NOMO-1 treated with DMSO at 0.1 percent for 48 hours (cell line): ENCODE measurements at regions not wholly inside any gene's neighbourhood (a gene's known extent, or its start where the extent isn't known, plus 50 kb on each side); places are given as distances from the start of the nearest gene placed in this dataset.
"Not testable (repeated sequence)": the region's sequence is repeated elsewhere in the genome, so short reads cannot be mapped to it uniquely, and the experiment has no call there.

ENCODE experiments used
- DNase-seq: peaks from one replicate; lab custom pipeline; 2025; ENCODE audit not compliant: unreplicated experiment; lab: John Stamatoyannopoulos, UW

DNA sequence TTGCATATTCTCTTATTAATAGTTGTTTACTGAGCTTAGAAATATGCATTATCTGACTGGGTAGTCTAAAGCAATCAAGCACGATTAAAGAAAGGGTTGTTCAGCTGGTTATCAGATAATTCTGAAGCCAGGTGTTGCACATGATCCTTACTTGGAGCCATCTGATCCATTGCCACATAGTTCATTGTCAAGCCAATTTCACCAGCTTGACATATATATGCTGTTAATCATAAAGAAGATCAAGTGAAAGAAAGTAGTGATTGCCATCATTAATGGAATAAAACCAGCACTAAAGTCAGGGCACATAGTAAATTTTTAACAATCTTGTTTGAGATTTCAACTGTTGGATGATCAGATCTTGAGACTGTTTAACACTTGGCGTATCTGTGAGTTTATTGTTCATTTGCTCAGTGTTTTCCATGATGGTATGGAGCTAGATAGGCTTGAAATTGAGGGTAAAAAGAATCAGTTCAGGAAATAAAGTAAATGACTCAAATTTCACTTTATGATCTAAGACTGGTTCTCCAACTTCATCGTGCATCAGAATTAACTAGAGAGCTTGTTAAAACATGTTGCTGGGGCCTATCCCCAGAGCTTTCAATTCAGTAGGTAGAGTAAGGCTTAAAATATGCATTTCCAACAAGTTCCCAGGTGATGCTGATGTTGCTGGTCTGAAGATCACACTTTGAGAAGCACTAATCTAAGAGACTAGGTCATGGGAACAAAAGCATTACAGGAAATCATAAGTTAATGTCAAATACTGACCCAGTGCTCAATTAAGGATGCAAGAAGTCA lies 539.6 kb downstream of the SATB2 start:
- DNase-seq, result no peak

- DNase-seq, result no peak
Measured at GRCh38 chr2:198917275-198917674, 540.5 kb downstream of the SATB2 start.

- no peak for DNase-seq
Measured at GRCh38 chr2:198916548-198917080, 541.1 kb downstream of the SATB2 start.

- peak; percentile 95 for DNase-seq
Measured at GRCh38 chr2:198913394-198914152, 544.2 kb downstream of the SATB2 start.

GRCh38 chr2:198909525-198910267 lies 548.0 kb downstream of the SATB2 start:
- no peak for DNase-seq

- DNase-seq, result peak; percentile 84
Measured at GRCh38 chr2:198905881-198906612, 551.7 kb downstream of the SATB2 start.

DNA sequence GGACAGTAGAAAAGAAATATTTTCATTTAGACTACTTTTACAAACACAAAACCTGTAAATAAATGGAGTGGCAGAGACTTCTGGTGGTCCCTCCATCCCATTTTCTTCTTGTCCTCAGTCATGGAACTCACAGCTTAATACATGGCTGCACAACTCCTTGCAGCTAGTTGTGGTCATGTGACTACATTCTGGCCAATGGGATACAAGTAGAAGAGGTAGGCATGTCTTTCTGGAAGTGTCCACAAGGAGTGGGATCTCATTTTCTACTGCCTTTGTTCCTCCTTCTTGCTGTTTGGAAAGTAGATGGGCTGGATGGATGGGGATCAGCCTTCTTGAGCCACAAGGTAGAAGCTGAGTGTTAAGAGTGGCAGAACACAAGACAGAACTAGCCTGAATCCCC lies 555.8 kb downstream of the SATB2 start:
- no peak for DNase-seq

DNA sequence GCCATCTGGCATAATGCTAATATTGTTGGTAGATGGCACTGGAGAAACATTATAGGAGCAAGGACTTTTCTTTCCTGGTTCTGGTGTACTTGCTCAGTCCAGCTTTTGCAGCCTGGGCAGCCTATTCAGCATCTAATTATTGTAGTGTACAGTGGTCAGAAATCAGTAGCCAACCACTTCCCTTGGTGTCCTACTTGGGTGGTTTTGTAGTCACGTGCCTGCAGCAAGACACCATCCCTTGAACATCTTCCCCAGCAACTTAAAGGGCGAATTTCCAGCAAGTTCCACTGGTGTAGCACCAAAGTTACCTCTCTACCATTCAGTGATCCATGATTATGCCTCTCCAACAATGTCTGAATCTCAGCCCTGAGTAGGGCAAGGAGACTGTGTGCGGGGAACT lies 557.6 kb downstream of the SATB2 start:
- DNase-seq, result no peak

GRCh38 chr2:198890490-198890889 lies 567.2 kb downstream of the SATB2 start:
- DNase-seq, result peak; percentile 78

DNA sequence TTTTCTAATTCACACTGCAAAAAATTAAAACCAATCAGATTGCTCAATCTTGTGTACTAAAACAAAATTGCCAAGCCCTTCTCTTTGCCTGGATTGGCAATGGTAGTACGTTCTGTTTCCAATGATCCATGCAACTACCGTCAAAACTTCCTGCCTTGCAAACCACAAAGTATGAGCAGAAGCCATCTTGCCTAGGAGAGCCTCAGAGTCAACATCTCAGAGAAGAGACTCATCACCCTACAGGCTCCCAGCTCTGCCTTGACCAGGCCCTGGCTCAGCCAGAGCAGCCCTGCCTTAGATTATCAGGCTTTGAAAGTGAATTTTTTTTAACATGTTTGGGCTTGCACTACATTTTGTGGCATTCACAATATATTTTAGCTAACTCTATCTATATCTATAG lies 574.1 kb downstream of the SATB2 start:
- no peak for DNase-seq

DNA sequence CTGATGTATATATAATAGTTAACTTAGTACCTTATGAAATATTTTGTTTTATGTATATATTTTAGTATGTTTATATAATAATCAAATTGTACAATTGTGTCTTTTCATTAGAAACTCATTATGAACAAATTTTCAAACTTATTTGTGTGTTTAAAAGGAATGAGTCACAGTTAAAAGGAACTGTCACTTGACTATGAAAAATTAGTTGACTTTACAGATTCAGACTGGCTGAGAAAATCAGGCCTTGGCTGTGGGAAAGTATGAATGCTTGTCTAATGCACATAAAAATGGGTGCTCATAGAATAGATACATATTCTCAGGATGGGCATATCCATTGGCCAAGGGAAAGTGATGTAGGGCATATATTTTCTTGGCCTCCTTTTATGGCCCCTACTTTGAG lies 576.8 kb downstream of the SATB2 start:
- no peak for DNase-seq

DNA sequence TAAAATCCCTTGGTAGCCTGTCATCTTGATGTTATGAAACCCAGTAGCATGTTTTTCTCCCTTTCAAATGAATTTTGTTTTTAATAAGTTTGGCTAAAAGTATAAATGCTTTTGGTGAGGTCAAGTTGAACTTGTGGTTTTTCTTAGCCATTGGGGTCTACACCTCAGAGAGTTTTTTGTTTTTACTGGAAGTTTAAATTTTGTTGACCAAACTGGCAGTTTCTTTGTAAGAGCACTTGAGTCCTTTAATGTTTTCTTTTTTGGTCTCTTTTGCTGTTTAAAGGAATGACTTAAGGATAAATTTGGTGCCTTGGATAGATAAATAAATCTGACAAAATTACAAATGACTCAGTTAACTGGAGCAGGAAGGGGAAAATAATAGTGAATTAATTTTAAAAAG lies 577.3 kb downstream of the SATB2 start:
- DNase-seq, result no peak

- no peak for DNase-seq
Measured at GRCh38 chr2:198874472-198874858, 583.3 kb downstream of the SATB2 start.

DNA sequence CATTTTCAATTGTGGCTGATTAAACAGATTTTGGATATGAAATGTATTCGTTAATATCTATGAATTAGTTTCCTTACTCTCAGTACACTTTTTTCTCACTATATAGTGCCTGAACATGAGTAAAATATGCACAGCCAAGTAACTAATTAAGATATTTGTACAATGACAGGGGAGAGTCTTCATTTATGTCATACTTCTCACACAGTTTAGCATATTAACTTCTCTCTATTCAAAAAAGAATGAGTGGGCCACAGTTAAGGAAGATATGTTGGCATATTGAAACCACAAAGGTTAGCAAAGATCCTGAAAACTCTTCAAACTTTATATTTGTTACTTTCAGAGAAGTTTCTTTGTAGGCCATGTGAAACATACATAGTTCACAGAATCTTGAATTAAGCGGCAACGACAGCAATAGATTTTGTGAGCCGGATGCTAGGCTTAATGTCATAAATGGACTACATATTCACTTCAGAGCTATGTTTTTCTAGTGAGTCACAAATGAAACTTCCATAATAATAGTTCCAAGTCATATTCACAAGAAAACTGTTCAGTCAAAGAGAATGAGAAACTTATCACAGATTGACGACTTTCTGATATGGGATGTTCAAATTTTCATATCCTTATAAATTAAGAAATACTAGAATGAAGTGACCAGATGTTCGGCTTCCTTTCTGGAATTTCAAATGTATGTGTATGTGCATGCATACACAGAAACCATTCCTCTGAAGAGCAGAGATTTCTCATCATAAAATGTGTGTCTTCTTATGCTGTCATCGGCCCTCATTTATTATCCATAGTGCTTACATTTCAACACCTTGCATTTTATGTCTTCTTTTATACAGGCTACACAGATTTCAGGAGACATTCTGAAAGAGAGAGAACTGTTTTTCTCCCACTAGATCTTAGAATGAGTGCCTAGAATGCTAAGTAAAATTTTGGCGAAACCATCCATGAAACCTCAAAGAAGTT lies 584.0 kb downstream of the SATB2 start:
- no peak for DNase-seq

DNA sequence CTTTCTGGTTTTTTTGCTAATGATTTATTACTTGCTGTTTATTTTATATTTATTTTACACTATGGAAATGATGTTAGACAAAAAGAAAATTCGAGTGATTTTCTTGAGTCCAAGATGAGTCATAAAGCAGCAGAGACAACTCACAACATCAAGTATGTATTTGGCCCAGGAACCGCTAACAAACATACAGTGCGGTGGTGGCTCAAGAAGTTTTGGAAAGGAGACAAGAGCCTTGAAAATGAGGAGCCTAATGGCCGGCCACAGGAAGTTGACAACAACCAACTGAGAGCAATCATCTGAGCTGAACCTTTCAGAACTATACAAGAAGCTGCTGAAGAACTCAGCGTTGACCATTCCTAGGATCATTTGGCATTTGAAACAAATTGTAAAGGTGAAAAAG lies 594.1 kb downstream of the SATB2 start:
- no peak for DNase-seq

- DNase-seq, result no peak
Measured at GRCh38 chr2:198861080-198861479, 596.7 kb downstream of the SATB2 start.

DNA sequence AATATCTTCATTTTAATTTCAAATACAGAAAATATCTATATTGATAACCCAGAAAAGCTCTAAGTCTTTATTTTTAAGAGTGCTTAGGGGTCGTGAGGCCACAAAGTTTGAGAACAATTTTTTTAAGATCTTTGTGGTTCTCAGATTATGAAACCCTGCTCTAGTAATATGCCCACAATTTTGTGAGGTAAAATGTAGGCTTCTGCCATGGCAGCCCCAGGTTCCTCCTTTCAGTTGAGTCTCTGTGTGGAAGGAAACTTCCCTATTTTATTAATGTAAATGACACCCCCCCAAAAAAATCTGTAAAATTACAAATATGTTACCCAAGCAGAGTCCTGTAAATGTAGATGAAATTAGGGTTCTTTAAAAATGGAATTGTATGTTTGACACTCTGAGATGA lies 600.5 kb downstream of the SATB2 start:
- peak; percentile 82 for DNase-seq

DNA sequence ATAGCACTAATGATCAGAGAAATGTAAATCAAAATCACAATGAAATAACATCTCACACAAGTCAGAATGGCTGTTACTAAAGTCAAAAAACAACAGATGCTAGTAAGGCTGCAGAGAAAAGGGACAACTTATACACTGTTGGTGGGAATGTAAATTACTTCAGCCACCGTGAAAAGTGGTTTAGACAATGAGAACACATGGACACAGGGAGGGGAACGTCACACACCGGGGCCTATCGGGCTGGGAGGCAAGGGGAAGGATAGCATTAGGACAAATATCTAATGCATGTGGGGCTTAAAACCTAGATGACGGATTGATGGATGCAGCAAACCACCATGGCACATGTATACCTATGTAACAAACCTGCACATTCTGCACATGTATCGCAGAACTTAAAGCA lies 602.0 kb downstream of the SATB2 start:
- not testable (repeated sequence) for DNase-seq

DNA sequence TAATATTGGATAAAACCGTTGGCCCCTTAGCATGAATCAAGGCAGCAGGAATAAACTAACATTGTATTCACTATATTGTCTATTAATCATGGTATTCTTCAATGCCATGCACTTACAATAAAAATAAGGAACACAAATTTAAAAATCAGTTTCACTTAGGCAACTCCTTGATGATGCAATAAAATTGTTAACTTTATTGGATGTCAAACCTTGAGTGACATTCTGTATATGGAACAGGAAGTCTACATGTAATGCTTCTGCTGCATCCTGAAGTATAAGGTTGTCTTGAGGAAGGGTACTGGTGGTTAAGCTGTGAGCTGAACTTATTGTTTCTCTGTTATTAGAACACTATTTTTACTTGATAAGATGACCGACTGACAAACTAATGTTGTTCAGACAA lies 605.5 kb downstream of the SATB2 start:
- peak; percentile 67 for DNase-seq

- DNase-seq, result no peak
Measured at GRCh38 chr2:198825534-198825933, 632.2 kb downstream of the SATB2 start.
